ENCODE measurements at regions not wholly inside any gene's neighbourhood (a gene's known extent, or its start where the extent isn't known, plus 50 kb on each side); places are given as distances from the start of the nearest gene placed in this dataset.

DNA sequence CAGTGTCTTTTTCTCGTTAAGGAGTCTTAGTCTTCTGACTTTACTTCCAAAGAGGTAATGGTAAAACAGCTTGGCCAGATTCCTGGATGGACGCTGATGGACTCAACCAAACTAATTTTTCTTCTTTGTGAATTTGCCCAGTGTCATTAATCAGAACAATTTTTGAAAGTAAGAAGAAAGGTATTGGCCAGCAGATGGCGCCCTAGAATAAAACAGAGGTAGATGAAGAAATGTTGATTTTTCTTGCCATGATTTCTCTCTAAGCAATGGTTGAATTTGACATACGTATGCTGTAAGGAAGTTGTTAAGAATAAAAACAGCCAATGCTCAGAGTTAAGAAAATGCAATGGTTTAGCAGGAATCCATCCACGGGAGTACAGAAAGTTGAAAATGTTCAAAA is 500.0 kb downstream of the DIRAS2 start:
- peak in 1 of 2 donors; percentile 17 for DNase-seq
- Histone ChIP-seq H3K4me1 (no peaks in the 10 kb centered on the region), H3K4me3 (no peak overlapping the region), H3K27me3 (peaks cover 0 to 8% of the 10 kb centered on the region in 2 donors), H3K27ac (no peak overlapping the region), H3K9me3 (no peaks in the 10 kb centered on the region), H3K36me3 (no peaks in the 10 kb centered on the region)
- TF ChIP-seq CTCF (IDR thresholded peaks at IDR 0.05) = peak in 3 of 4 experiments; percentile 9 to 32 (median 18)
- no peak for TF ChIP-seq POLR2A (IDR thresholded peaks at IDR 0.05)
- intact Hi-C loops (cut with DNase I; ENCODE audit: low total_unique reads) = no loop called here

GRCh38 chr9:90147426-90147825 is 495.2 kb downstream of the DIRAS2 start:
- Histone ChIP-seq H3K4me1 (no peaks in the 10 kb centered on the region), H3K9me3 (no peaks in the 10 kb centered on the region), H3K27ac (no peak overlapping the region), H3K4me3 (no peak overlapping the region), H3K36me3 (no peaks in the 10 kb centered on the region), H3K27me3 (peaks cover 0 to 13% of the 10 kb centered on the region in 2 donors)
- TF ChIP-seq CTCF (IDR thresholded peaks at IDR 0.05) = no peak
- no peak for TF ChIP-seq POLR2A (IDR thresholded peaks at IDR 0.05)
- DNase-seq = no peak
- intact Hi-C loops (cut with DNase I; ENCODE audit: low total_unique reads) = no loop called here

DNA sequence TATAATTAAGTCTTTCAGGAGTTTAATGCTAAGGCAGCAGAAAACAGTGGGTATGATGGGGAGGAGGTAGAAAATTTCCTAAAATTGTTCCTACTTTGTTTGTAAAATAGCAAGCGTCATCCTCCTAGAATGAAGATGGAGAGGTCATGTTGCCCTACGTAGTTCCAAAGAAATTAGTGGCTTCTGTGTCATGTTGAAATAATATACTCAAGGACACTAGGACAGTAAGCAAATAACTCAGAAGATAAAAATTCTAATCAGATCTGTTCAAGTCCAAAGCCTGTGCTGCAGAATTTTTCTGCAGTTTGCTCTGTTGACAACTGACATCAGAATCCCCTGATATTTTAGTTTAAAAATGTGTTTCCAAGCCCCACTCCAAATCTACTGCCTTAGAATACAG is 486.3 kb downstream of the DIRAS2 start:
- Histone ChIP-seq H3K4me1 (no peaks in the 10 kb centered on the region), H3K27me3 (no peaks in the 10 kb centered on the region), H3K36me3 (no peaks in the 10 kb centered on the region), H3K27ac (no peak overlapping the region), H3K9me3 (no peaks in the 10 kb centered on the region), H3K4me3 (no peak overlapping the region)
- no peak for DNase-seq
- TF ChIP-seq POLR2A (IDR thresholded peaks at IDR 0.05) (no peak), CTCF (IDR thresholded peaks at IDR 0.05) (no peak)
- intact Hi-C loops (cut with DNase I; ENCODE audit: low total_unique reads) = no loop called here

- Histone ChIP-seq H3K27ac (no peak overlapping the region), H3K4me1 (no peaks in the 10 kb centered on the region), H3K27me3 (no peaks in the 10 kb centered on the region), H3K36me3 (no peaks in the 10 kb centered on the region), H3K4me3 (no peak overlapping the region), H3K9me3 (no peaks in the 10 kb centered on the region)
- TF ChIP-seq CTCF (IDR thresholded peaks at IDR 0.05) (no peak), POLR2A (IDR thresholded peaks at IDR 0.05) (no peak)
- intact Hi-C loops (cut with DNase I; ENCODE audit: low total_unique reads) = no loop called here
- no peak for DNase-seq
Measured at GRCh38 chr9:90162326-90162725, 480.3 kb downstream of the DIRAS2 start.

GRCh38 chr9:90162819-90163218 is 479.8 kb downstream of the DIRAS2 start:
- intact Hi-C loops (cut with DNase I; ENCODE audit: low total_unique reads) = no loop called here
- no peaks in the 10 kb centered on the region for H3K36me3 ChIP-seq
- H3K4me3 ChIP-seq = no peak overlapping the region
- H3K27ac ChIP-seq = no peak overlapping the region
- no peaks in the 10 kb centered on the region for H3K27me3 ChIP-seq
- H3K9me3 ChIP-seq = no peaks in the 10 kb centered on the region
- TF ChIP-seq CTCF (IDR thresholded peaks at IDR 0.05) = no peak
- no peak for TF ChIP-seq POLR2A (IDR thresholded peaks at IDR 0.05)
- DNase-seq = no peak
- H3K4me1 ChIP-seq = no peaks in the 10 kb centered on the region
